ENCODE measurements at regions not wholly inside any gene's neighbourhood (a gene's known extent, or its start where the extent isn't known, plus 50 kb on each side); places are given as distances from the start of the nearest gene placed in this dataset.

DNA sequence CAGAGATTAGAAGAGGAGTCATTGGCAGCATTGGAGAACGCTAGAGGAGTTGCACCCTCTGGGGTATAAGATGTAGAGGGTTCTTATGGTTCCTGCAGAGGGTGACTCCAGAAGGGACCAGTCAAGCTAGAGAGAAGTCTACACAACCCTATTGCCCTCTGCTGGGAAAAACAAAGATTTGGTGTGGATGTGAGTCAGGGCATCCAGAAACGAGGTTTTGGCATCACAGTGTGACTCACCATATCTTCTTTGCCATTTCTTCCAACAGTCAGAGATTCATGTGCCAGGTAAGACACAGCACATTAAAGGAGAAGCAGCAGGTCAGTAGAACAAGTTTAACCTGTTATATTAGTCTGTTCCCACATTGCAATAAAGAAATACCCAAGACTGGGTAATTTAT, 598.8 kb downstream of the MAFB start:
- TF ChIP-seq, protein P1, sequence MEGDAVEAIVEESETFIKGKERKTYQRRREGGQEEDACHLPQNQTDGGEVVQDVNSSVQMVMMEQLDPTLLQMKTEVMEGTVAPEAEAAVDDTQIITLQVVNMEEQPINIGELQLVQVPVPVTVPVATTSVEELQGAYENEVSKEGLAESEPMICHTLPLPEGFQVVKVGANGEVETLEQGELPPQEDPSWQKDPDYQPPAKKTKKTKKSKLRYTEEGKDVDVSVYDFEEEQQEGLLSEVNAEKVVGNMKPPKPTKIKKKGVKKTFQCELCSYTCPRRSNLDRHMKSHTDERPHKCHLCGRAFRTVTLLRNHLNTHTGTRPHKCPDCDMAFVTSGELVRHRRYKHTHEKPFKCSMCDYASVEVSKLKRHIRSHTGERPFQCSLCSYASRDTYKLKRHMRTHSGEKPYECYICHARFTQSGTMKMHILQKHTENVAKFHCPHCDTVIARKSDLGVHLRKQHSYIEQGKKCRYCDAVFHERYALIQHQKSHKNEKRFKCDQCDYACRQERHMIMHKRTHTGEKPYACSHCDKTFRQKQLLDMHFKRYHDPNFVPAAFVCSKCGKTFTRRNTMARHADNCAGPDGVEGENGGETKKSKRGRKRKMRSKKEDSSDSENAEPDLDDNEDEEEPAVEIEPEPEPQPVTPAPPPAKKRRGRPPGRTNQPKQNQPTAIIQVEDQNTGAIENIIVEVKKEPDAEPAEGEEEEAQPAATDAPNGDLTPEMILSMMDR (IDR thresholded peaks at IDR 0.05; ENCODE audit: extremely low read depth, missing control alignments): no peak
- DNase-seq (ENCODE audit: low spot score): no peak

DNA sequence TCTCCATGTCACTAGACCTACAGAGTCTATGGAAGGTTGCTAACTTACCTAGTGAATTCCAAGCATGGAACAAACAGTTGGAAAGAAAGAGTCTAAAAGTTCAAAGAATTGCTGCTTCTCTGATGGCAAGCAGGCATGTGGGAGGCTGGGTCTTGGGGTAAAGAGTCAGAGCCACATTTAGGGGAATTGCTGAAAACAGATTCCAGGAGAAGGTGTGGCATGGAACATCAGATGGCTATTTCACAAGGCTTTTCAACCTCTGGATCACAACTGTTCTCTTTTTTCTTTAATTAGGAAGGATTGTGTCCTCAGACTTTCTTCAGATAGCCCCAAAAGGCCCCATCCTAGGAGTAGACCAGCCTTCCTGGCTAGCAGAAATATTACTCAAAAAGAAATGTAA, 601.5 kb downstream of the MAFB start:
- TF ChIP-seq, protein P1 (IDR thresholded peaks at IDR 0.05; ENCODE audit: extremely low read depth, missing control alignments): no peak
- DNase-seq (ENCODE audit: low spot score): no peak

DNA sequence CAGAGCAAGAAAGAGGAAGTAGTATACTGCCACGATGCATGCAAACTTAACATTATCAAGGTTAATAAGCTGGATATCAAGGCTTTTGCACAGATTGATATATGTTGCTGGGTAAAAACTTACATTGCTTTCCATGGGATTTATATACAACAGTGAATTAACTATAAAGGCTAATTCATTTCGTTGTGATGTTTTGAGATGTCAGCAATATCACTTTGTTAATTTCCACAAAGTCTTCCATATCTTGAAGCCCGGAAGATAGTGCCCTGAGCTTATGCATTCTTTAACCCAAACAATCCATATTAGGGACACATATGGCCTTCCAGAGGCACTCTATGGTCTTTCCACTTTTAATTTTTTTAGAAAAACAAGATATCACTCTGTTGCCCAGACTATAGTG, 603.5 kb downstream of the MAFB start:
- TF ChIP-seq, protein P1 (IDR thresholded peaks at IDR 0.05; ENCODE audit: extremely low read depth, missing control alignments): no peak
- DNase-seq (ENCODE audit: low spot score): no peak

DNA sequence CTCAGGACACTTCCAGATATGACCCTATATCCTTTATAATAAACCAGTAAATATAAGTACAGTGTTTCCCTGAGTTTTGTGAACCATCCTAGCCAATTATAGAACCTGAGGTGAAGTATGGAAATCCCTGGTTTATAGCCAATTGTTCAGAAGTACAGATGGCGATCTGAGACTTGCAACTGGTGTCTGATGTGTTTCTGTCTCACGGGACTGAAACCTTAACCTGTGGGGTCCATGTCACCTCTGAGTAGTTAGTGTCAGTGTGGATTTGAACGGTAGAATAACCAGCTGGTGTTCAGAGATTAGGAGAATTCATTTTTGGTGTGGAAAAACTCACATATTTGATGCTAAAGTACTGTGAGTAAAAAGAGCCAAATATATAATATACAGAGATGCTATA, 606.6 kb downstream of the MAFB start:
- TF ChIP-seq, protein P1 (IDR thresholded peaks at IDR 0.05; ENCODE audit: extremely low read depth, missing control alignments): no peak
- no peak for DNase-seq (ENCODE audit: low spot score)

DNA sequence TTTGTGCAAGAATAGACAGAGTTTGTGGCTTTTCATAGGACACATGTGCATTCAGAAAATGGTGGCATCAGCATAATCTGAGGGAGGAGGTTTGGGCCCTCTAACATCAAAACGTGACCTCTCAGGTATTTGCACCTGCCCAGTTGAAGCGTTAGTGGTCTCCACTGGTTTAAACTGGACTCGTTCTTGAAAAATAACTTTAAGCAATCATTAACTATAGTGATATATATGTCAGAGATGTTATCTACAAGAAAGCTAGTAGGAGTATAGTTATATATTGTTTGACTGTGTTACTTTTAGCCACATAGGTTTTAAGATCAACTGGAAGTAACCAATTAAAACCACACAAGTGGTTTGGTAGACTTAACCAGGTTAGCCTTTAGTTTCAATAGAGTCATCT, 607.4 kb downstream of the MAFB start:
- DNase-seq (ENCODE audit: low spot score): no peak
- TF ChIP-seq, protein P1 (IDR thresholded peaks at IDR 0.05; ENCODE audit: extremely low read depth, missing control alignments): no peak

DNA sequence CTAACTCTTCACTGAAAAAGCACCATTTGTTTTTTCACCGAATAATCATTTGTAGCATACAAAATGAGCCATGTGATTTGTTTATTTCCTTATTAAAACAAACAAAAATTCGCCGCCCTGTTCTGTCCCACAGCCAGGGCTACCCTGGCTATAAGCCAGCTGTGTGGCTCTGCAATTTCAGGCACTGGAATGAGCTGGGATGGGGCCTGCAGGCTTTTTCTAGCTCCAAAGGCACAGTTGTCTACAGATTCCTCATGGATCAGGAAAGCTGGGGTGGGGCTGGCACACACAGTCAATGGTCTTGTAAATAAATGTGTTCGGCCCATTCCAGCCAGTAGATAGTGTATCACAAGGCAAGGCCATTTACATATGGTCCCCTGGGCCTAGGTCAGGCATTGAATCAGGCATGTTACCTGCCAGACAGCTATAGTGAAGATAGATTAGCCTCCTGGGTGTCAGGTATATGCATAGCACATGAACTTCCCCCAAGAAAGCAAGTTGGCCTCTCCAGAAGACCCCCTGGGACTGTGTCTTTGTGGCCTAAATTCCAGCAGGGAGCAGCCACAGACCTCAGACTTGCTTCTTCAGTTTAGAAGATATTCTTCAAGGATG, 608.9 kb downstream of the MAFB start:
- TF ChIP-seq, protein P1 (IDR thresholded peaks at IDR 0.05; ENCODE audit: extremely low read depth, missing control alignments): no peak
- no peak for DNase-seq (ENCODE audit: low spot score)

DNA sequence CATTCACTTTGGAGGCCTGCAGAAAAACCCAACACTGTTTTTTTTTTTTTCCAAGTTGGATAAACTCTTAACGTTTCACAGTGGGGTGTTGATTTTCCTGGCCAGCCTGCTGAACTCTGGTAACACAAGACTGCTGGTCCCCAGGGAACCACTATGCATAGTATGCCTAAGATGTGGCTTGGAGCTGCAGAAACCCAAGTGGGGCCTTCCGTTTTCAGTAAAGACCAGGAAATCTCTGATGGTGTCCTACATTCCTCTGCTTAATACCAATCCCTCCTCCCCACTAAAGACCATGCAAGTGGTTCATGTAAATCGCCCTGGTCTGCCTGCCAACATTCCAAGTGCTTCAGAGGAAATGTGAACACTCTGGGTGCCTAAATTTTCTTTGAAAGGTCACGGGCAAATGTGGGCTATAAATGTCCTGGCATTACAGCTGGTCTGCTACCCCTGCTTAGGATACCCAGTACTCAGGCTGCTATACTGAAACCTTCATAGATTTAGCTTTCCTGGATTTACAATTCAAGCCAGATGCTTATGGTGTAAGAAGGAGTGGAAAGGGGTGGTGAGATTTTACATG, 615.4 kb downstream of the MAFB start:
- TF ChIP-seq, protein P1 (IDR thresholded peaks at IDR 0.05; ENCODE audit: extremely low read depth, missing control alignments): no peak
- DNase-seq (ENCODE audit: low spot score): no peak
